Vagina (tissue), 2 donors: ENCODE measurements at regions not wholly inside any gene's neighbourhood (a gene's known extent, or its start where the extent isn't known, plus 50 kb on each side); places are given as distances from the start of the nearest gene placed in this dataset.

Experiments
- DNase-seq, 2 donors: peaks; one replicate each; pipeline ENCODE4 v3.0.0-alpha.2; 2017; ENCODE audit errors: extremely low spot score in 2 of 2
- H3K27ac ChIP-seq: fragments of 200-600 bp; sonication (generic); one replicate; pipeline ENCODE4 v1.5.1; 2019
- H3K27me3 ChIP-seq: fragments of 200-600 bp; sonication (generic); one replicate; pipeline ENCODE4 v1.5.1; 2019
- H3K36me3 ChIP-seq, 2 donors: fragments of 200-600 bp; sonication (generic); one replicate each; pipeline ENCODE4 v1.5.1; 2017 to 2019
- H3K4me1 ChIP-seq: fragments of 200-600 bp; sonication (generic); one replicate; pipeline ENCODE4 v1.5.1; 2019
- H3K4me3 ChIP-seq, 2 donors: fragments of 200-600 bp; sonication (generic); 1 replicate in 1 of 2; 2 replicates in 1 of 2; pipeline ENCODE4 v1.5.1; 2016 to 2019
- H3K9me3 ChIP-seq: fragments of 200-600 bp; sonication (generic); one replicate; pipeline ENCODE4 v1.5.1; 2019
- POLR2A ChIP-seq, 2 donors: fragments of 450-650 bp; IDR thresholded peaks; one replicate each; pipeline ENCODE4 v1.6.1; 2017; ENCODE audit warnings: antibody characterized with exemption in 2 of 2, mild to moderate bottlenecking in 2 of 2, moderate library complexity in 2 of 2
- POLR2AphosphoS5 ChIP-seq, 2 donors: sonication (generic); formaldehyde crosslinking; IDR thresholded peaks; one replicate each; pipeline ENCODE4 v1.9.0; 2017; ENCODE audit warnings: antibody characterized with exemption in 2 of 2, mild to moderate bottlenecking in 2 of 2, low read depth in 1 of 2; ENCODE audit not compliant: insufficient read depth in 1 of 2
- intact Hi-C: fragments of 100-400 bp; cut with DNase I; formaldehyde crosslinking; loops from one replicate; pipeline ENCODE4 v1.15.1; 2023
- TF ChIP-seq, protein P1 (sequence below), 3 experiments: fragments of 450-650 bp in 2 of 3; fragments of 200-600 bp in 1 of 3; sonication (generic) in 1 of 3; IDR thresholded peaks; one replicate each; pipeline ENCODE4 v1.5.1; 2017 to 2019; ENCODE audit warnings: antibody characterized with exemption in 3 of 3, mild to moderate bottlenecking in 2 of 3, moderate library complexity in 2 of 3

DNA sequence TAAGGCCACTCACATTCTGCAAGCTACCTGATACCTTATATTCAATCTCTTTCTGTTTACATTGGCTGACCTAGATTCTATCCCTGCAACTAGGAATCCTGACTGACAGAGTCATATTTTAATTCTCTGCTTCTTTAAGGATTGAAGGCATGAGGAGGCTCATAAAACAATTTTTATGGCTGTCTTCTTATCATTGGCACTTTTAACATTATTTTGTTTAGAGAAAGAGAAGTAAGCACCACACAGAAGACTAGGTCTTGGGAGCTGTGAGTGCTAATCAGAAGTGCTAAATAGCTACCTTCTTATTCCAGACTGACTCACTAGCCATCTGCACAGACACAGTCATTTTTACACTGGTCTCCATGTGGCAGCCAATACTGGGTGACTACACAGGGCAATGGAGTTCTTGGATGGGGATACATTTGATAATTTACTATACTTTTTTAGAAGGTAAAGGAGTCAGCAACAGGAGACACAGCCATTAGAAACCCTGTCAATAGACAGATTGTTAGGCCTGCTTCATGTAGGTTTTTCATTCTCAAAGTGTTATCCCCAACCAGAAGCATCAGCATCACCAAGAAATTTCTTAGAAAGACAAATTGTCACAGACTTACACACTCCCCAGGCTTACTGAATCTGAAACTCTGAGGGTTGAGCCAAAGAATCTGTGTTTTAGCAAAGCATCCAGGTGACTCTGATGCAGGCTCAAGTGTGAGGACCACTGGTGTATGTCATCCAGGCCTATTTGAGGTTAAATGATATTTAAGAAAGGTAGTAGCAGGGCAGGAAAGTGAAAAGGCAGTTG lies 214.1 kb downstream of the DUSP6 start:
- no peak overlapping the region for H3K4me3 ChIP-seq
- H3K27me3 ChIP-seq, result no peaks in the 10 kb centered on the region
- H3K9me3 ChIP-seq, result no peaks in the 10 kb centered on the region
- intact Hi-C loops, result no loop called here
- no peak overlapping the region for H3K27ac ChIP-seq
- no peak for TF ChIP-seq POLR2AphosphoS5 (IDR thresholded peaks at IDR 0.05; ENCODE audit: insufficient read depth in 1 of 2, low read depth in 1 of 2)
- TF ChIP-seq, protein P1, sequence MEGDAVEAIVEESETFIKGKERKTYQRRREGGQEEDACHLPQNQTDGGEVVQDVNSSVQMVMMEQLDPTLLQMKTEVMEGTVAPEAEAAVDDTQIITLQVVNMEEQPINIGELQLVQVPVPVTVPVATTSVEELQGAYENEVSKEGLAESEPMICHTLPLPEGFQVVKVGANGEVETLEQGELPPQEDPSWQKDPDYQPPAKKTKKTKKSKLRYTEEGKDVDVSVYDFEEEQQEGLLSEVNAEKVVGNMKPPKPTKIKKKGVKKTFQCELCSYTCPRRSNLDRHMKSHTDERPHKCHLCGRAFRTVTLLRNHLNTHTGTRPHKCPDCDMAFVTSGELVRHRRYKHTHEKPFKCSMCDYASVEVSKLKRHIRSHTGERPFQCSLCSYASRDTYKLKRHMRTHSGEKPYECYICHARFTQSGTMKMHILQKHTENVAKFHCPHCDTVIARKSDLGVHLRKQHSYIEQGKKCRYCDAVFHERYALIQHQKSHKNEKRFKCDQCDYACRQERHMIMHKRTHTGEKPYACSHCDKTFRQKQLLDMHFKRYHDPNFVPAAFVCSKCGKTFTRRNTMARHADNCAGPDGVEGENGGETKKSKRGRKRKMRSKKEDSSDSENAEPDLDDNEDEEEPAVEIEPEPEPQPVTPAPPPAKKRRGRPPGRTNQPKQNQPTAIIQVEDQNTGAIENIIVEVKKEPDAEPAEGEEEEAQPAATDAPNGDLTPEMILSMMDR (IDR thresholded peaks at IDR 0.05), result no peak
- no peaks in the 10 kb centered on the region for H3K36me3 ChIP-seq
- no peak for DNase-seq
- no peaks in the 10 kb centered on the region for H3K4me1 ChIP-seq

DNA sequence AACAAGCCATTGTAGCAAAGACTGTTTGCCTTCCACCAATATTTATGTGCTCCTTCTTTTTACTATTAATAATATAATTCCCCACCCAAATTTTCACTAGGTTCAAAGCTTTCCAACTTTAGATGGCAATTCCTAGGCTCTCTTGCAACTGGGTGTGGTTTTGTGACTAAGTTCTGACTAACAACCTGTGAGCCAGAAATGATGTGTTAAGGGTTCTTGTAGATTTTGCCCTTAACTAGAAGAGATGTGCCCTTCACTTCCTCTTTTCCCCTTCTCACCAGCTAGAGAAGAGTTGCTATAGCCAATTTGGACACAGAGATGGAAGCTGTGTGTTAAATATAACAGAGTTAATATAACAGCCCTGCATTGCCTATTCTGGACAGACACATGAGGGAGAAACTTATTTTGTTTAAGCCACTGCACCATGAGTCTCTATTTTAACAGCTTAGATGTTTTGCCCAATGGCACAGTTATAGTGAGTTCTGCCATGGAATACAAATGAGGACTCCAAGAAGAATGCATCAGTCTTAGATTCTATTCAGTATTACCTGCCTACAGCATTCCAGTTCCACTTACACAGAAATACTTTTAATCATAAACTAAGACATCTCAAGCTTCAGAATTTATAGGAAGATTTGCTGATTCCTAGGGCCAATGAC lies 216.2 kb downstream of the DUSP6 start:
- no peak overlapping the region for H3K27ac ChIP-seq
- no peak overlapping the region for H3K4me3 ChIP-seq
- no peak for DNase-seq
- H3K4me1 ChIP-seq, result no peaks in the 10 kb centered on the region
- H3K27me3 ChIP-seq, result no peaks in the 10 kb centered on the region
- TF ChIP-seq, protein P1 (IDR thresholded peaks at IDR 0.05), result no peak
- TF ChIP-seq POLR2A (IDR thresholded peaks at IDR 0.05) (no peak), POLR2AphosphoS5 (IDR thresholded peaks at IDR 0.05; ENCODE audit: insufficient read depth in 1 of 2, low read depth in 1 of 2) (no peak)
- no peaks in the 10 kb centered on the region for H3K36me3 ChIP-seq
- intact Hi-C loops, result no loop called here
- no peaks in the 10 kb centered on the region for H3K9me3 ChIP-seq

DNA sequence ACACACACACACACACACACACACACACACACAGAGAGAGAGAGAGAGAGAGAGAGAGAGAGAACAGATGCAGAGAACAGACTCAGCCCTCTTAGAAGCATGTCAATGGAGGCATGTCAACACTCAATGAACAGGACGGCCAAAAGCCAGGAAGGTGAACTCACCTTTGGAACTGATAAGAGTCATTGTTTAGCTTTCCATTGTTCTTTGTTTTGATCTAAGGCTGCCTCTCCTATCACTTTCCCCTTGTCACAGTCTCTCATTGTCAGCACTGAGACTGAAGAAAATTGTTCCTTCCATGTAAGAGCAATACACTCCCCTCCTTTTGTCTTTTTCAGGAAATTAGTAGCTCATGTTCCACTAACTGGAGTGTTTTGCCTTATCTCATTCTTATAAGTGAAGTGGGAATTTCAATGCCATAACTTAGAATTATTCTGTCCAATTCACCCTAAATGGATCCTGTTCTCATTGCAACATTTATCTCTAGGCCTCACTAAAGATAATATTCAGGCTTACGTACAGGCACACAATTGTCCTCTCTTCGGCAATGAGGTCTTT lies 218.0 kb downstream of the DUSP6 start:
- H3K9me3 ChIP-seq, result no peaks in the 10 kb centered on the region

DNA sequence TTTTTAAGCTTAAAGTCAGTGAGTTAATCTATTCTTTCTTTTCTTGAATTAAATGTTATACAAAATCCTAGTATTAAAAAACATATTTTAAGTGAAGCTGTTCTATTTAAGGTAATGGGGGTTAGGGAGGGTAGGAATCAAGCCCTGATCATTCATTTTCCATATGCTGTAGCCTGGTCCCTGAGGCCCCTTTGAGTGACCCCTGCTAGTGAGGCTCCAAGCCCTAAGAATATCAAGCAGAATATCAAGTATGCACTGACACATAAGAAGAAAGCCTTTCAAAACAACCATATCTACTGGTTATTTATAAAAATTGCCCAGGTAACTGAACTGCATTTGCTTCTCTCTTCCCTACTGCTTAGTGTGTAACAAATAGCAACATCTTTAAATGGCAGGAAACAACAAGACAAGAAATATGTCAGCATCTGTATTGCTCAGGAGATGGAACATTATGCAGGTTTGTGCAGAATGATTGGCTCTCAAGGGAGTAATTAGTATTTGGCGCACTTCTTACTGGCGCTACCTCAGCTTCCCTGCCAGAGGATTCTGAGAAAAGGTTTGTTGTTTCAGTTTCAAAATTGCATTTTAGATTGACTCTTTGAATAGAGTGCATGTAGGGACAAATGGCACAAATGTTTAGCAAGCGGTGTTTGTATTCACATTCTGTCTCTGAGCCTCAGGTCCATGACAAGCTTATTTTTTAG lies 223.0 kb downstream of the DUSP6 start:
- Histone ChIP-seq H3K27me3 (no peaks in the 10 kb centered on the region), H3K9me3 (no peaks in the 10 kb centered on the region), H3K4me3 (no peak overlapping the region), H3K36me3 (no peaks in the 10 kb centered on the region), H3K4me1 (no peaks in the 10 kb centered on the region), H3K27ac (no peak overlapping the region)
- intact Hi-C loops, result no loop called here
- TF ChIP-seq POLR2AphosphoS5 (IDR thresholded peaks at IDR 0.05; ENCODE audit: insufficient read depth in 1 of 2, low read depth in 1 of 2) (no peak), POLR2A (IDR thresholded peaks at IDR 0.05) (no peak)
- TF ChIP-seq, protein P1 (IDR thresholded peaks at IDR 0.05), result no peak
- DNase-seq, result no peak

More for the DNA sequence above, 218.0 kb downstream of the DUSP6 start:
- no peak for TF ChIP-seq POLR2AphosphoS5 (IDR thresholded peaks at IDR 0.05; ENCODE audit: insufficient read depth in 1 of 2, low read depth in 1 of 2)
- TF ChIP-seq, protein P1 (IDR thresholded peaks at IDR 0.05), result no peak
- TF ChIP-seq POLR2A (IDR thresholded peaks at IDR 0.05), result no peak
- Histone ChIP-seq H3K4me3 (no peak overlapping the region), H3K27me3 (no peaks in the 10 kb centered on the region), H3K36me3 (no peaks in the 10 kb centered on the region), H3K27ac (no peak overlapping the region), H3K4me1 (no peaks in the 10 kb centered on the region)
- intact Hi-C loops, result no loop called here
- no peak for DNase-seq
